GM19452 (cell line): ENCODE measurements at regions not wholly inside any gene's neighbourhood (a gene's known extent, or its start where the extent isn't known, plus 50 kb on each side); places are given as distances from the start of the nearest gene placed in this dataset.

Source experiments
- ATAC-seq: cut with Tn5 transposase; IDR thresholded peaks from one replicate; pipeline ENCODE4 v1.9.1; 2021; ENCODE audit not compliant: unreplicated experiment

DNA sequence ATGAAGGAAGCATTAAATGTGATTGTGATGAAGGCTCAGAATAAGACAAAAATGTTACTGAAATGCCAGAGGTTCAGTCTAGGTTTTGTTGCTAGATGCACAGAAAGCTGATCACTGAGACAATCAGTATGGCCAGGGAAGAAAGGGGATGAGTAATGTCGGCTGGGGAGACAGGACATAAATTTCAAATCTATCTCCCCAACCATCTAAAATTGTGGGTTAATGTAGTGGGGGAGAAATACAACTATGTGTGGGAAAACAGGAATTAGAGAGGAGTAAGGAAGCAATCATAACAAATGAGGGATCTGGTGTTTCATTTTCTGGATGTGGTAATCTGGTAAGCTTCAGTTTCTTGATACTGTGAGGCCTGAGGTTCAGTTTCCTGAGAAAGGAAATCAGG, 1111.0 kb downstream of the XPNPEP1 start:
- no peak for ATAC-seq

GRCh38 chr10:108808228-108808627, 1115.1 kb downstream of the XPNPEP1 start:
- ATAC-seq = no peak

DNA sequence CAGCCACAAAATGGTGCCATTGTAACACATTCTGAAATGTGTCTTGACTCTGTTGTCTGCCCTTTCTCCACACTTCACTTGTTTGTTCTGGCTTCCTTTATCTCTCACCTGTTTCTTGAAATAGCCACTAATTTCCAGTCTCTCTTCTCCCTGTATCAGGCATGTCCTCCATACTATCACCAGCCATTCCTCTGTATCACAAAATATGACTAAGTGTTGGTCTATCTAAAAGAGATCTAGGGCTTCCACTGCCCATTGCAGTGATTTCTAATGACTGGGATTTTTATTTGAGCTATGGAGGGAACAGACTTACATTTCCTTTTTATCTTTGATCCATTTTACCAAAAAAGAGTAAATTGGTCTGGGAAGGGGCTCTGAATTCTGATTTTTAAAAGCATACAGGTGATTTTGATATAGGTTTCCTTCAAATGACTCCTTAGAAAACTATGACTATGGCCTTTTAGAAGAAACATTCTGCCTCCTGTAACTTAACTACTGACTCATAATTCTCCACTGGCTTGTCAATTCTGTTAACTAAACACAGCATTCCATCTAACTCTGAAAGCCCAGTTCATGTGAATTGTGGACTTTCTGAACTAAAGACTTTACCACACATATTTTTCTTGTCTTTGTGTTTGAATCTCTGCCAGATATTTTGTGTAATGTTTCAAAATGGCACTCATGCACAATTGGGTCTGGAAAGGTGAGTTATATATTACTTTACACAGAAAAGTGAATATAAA, 1121.4 kb downstream of the XPNPEP1 start:
- no peak for ATAC-seq

- no peak for ATAC-seq
These were observed 1122.1 kb downstream of the XPNPEP1 start for GRCh38 chr10:108801220-108801619.

DNA sequence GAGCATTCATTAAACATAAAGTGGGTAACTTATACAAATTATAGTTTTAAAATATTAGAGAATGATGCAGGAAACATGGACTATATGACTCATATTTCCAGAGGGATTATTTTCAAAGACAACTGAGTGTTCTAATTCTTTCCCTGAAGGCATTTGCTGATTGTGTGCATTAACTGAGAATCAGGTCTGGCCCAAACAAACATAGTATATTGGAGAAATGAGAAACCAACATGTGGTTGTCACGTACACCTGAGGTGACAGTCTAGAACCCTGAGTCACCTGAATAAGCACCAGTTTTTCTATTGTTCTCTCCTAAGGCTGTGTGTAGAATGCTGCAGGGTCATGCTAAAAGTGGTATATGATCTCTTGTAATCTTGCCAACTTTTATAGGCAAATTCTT, 1125.7 kb downstream of the XPNPEP1 start:
- no peak for ATAC-seq

GRCh38 chr10:108791794-108792474, 1131.4 kb downstream of the XPNPEP1 start:
- ATAC-seq = no peak

GRCh38 chr10:108791030-108791429, 1132.3 kb downstream of the XPNPEP1 start:
- ATAC-seq = no peak

DNA sequence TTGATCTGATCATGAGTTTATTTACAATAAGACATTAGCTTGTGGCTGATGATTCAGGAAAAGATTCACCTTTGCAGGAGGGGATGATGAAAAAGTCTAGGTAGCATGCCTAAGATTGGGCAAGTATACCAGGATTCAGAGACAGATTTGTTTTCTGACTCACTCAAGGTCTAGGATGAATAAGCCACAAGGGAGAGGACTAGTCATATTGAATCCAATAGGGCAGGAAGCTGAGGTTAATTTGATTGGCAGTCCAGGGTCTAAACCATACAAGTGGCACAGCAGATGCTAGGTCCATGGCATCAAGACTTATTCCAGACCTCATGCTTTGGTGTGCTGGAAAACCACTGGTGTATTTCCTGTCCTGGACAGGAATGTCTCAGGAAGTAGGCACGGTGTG, 1133.4 kb downstream of the XPNPEP1 start:
- ATAC-seq = peak; percentile 87

DNA sequence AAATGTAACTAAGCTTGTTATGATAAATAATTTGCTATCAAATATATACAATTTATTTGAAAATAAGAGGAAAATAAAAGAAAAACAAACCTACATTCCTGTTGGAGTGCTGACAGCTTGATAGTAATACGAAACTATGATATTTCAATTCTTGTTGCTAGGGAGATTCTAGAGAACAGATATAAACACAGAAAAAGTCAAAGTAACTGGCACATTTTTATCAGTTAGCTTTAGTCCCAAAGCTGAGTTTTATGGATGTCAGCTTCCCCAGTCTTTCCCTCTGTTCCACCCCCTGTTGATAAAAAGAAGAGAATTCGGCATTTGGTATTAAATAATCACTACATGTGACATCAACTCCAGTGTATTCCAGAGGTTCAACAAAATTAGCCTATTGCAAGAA, 1134.0 kb downstream of the XPNPEP1 start:
- no peak for ATAC-seq

- ATAC-seq = no peak
These were observed 1134.4 kb downstream of the XPNPEP1 start for GRCh38 chr10:108788891-108789290.

- ATAC-seq = no peak
These were observed 1135.4 kb downstream of the XPNPEP1 start for GRCh38 chr10:108787932-108788331.

DNA sequence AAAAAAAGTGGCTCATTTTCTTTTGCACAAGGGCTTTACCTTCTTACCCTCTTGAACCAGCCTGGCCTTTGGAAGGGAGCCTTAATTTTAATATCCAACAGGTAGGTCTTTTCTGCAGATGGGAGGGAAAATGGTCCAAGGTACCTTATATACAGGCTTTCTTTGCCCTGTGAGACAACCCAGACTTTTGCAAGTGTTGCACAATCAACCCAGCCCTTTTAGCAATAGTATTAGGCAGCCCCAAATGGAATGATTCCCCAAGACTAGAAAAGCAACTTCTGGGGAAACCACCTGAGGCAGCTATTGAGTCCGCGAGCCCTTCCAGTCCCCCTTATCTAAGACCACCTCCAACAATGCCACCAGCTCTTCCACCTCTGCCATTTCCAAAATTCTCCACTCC, 1138.3 kb downstream of the XPNPEP1 start:
- no peak for ATAC-seq

DNA sequence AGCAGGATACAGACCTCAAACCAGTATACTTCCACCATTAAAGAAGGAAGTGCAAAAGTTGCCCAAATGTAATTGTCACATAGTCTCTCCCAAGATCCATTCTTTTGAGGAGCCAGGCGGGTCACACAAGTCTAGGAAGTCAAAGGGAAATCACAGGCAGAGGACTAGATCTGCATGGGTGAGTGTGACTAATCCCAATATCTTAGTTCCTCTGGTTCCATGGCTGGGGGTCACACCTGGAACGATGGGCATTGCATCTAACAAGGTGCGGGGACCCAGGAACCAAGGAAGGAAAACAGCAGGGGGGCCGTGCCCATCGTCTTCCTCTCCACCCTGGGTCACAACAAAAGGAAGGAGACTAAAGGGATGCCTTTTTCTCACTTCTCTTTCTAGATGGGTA, 1138.8 kb downstream of the XPNPEP1 start:
- ATAC-seq = no peak

- ATAC-seq = peak; percentile 78
These were observed 1139.4 kb downstream of the XPNPEP1 start for GRCh38 chr10:108783897-108784296.

GRCh38 chr10:108782411-108782810, 1140.9 kb downstream of the XPNPEP1 start:
- no peak for ATAC-seq

DNA sequence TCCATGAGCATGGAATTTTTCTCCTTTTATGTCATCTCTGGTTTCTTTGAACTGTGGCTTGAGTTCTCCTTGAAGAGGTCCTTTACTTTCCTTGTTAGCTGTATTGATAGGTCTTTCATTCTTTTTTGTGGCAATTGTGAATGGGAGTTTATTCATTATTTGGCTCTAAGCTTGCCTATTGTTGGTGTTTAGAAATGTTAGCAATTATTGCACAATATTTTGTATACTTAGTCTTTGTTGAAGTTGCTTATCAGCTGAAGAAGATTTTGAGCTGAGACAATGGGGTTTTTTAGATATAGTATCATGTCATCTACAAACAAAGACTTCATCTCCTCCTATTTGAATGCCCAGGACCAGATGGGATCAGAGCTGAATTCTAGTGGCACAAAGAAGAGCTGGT, 1143.8 kb downstream of the XPNPEP1 start:
- no peak for ATAC-seq

- ATAC-seq = no peak
These were observed 1147.3 kb downstream of the XPNPEP1 start for GRCh38 chr10:108775911-108776475.

- ATAC-seq = no peak
These were observed 1152.2 kb downstream of the XPNPEP1 start for GRCh38 chr10:108771106-108771505.

DNA sequence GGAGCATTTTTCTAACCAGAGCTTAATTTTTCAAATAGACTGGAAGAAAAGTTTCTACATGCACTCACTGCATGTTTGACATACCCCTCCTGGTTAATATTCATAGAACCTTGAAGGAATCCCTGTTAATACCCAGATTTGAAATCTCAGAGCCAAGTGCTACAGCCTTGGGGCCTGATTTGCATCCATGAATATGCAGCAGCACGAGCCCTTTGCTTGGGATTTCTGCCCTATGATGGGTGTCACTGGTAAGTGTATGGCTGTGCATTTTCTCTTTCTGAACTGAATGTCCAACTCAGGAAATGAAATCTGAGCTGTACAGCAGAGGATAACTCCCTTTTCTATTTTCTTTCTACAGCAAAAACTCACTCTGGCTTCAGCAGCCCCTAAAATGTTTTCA, 1157.5 kb downstream of the XPNPEP1 start:
- no peak for ATAC-seq

GRCh38 chr10:108757946-108758345, 1165.4 kb downstream of the XPNPEP1 start:
- no peak for ATAC-seq

- no peak for ATAC-seq
These were observed 1167.7 kb downstream of the XPNPEP1 start for GRCh38 chr10:108755646-108756045.

- no peak for ATAC-seq
These were observed 1170.0 kb downstream of the XPNPEP1 start for GRCh38 chr10:108753326-108753725.
